ENCODE measurements at regions not wholly inside any gene's neighbourhood (a gene's known extent, or its start where the extent isn't known, plus 50 kb on each side); places are given as distances from the start of the nearest gene placed in this dataset.

- TF ChIP-seq CTCF (IDR thresholded peaks at IDR 0.05), result no peak
- no peak for TF ChIP-seq FOXM1 (IDR thresholded peaks at IDR 0.05; ENCODE audit: low read depth)
Measured at GRCh38 chrX:3960952-3961351, 247.5 kb upstream of the PRKX start (continued).

GRCh38 chrX:3951859-3952258, 238.4 kb upstream of the PRKX start:
- CTCF ChIA-PET, result interaction anchor here (0.6 to 2.5 kb wide), 4 partner anchors 11 to 1006 kb away, joined by 3 to 11 read pairs (median 6); no protein-coding TSS in a partner anchor
- Histone ChIP-seq H2AFZ (ENCODE audit: low read depth) (no peak overlapping the region), H4K20me1 (ENCODE audit: insufficient read depth) (no peaks in the 10 kb centered on the region), H3K9ac (no peak overlapping the region), H3K4me3 (ENCODE audit: low read depth in 2 of 2, low read length in 1 of 2) (no peak overlapping the region), H3K9me3 (no peaks in the 10 kb centered on the region), H3K36me3 (replicated peaks in 1 of 2; ENCODE audit: control insufficient read depth in 1 of 2, insufficient read depth in 2 of 2, low read length in 1 of 2) (no peaks in the 10 kb centered on the region), H3K27me3 (ENCODE audit: insufficient read depth) (no peaks in the 10 kb centered on the region), H3K27ac (ENCODE audit: low read depth in 2 of 2, low read length in 1 of 2) (no peak overlapping the region), H3K4me1 (ENCODE audit: control insufficient read depth in 1 of 2, insufficient read depth in 2 of 2, low read depth in 1 of 2, low read length in 1 of 2) (no peaks in the 10 kb centered on the region), H3K4me2 (no peak overlapping the region), H3K79me2 (ENCODE audit: insufficient read depth) (no peaks in the 10 kb centered on the region), H3K9me2 (no peaks in the 10 kb centered on the region), H3F3A (replicated peaks; ENCODE audit: insufficient read depth) (no peaks in the 10 kb centered on the region)
- no peak for TF ChIP-seq PBX3 (IDR thresholded peaks at IDR 0.05)
- TF ChIP-seq TCF12 (IDR thresholded peaks at IDR 0.05), result no peak
- no peak for TF ChIP-seq ELF1 (IDR thresholded peaks at IDR 0.05)
- no peak for TF ChIP-seq RCOR1 (IDR thresholded peaks at IDR 0.05; ENCODE audit: low read length)
- TF ChIP-seq MXI1 (IDR thresholded peaks at IDR 0.05; ENCODE audit: low read depth, low read length), result no peak
- TF ChIP-seq RXRA (IDR thresholded peaks at IDR 0.05; ENCODE audit: borderline replicate concordance, low read depth), result no peak
- TF ChIP-seq JUND (IDR thresholded peaks at IDR 0.05), result no peak
- no peak for TF ChIP-seq GABPA (IDR thresholded peaks at IDR 0.05; ENCODE audit: low read depth)
- no peak for TF ChIP-seq MAX (IDR thresholded peaks at IDR 0.05; ENCODE audit: low read depth)
- TF ChIP-seq EP300 (IDR thresholded peaks at IDR 0.05; ENCODE audit: borderline replicate concordance in 1 of 2, low read depth in 1 of 2, low read length in 1 of 2), result no peak
- no peak for TF ChIP-seq TEAD4 (IDR thresholded peaks at IDR 0.05; ENCODE audit: borderline replicate concordance, insufficient read depth)
- TF ChIP-seq IRF3 (IDR thresholded peaks at IDR 0.05; ENCODE audit: low read depth, low read length), result no peak
- no peak for TF ChIP-seq TAF1 (IDR thresholded peaks at IDR 0.05; ENCODE audit: borderline replicate concordance, low read depth, low read length)
- no peak for TF ChIP-seq POLR2AphosphoS5 (IDR thresholded peaks at IDR 0.05; ENCODE audit: low read depth, low read length)
- no peak for TF ChIP-seq SMC3 (IDR thresholded peaks at IDR 0.05; ENCODE audit: low read depth, low read length)
- no peak for DNase-seq
- POLR2A ChIA-PET, result no interaction called here
- 0% methylated on average over 2 of the region's 2 CpGs for WGBS (ENCODE audit: low lambda C conversion rate)

Measured in SK-N-SH (cell line).